ENCODE measurements at regions not wholly inside any gene's neighbourhood (a gene's known extent, or its start where the extent isn't known, plus 50 kb on each side); places are given as distances from the start of the nearest gene placed in this dataset.

DNA sequence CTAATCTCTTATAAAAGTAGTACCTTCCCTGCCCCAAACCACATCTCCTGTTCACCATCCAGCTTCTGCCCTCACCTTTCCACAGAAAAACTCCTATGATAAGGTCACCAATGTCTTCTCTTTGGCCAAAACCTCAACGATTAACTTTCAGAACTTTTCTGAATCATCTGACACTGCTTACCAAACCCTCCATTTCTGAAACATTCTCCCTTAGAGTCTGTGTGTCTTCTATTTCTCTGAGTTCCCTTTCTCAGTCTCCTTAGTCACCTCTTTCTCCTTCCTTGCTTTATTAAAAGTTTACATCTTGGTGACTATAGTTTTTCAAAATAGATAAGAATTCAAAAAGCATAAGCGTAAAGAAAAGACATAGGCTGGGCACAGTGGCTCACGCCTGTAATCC is 51.3 kb upstream of the SP3 start:
- TF ChIP-seq, protein P1, sequence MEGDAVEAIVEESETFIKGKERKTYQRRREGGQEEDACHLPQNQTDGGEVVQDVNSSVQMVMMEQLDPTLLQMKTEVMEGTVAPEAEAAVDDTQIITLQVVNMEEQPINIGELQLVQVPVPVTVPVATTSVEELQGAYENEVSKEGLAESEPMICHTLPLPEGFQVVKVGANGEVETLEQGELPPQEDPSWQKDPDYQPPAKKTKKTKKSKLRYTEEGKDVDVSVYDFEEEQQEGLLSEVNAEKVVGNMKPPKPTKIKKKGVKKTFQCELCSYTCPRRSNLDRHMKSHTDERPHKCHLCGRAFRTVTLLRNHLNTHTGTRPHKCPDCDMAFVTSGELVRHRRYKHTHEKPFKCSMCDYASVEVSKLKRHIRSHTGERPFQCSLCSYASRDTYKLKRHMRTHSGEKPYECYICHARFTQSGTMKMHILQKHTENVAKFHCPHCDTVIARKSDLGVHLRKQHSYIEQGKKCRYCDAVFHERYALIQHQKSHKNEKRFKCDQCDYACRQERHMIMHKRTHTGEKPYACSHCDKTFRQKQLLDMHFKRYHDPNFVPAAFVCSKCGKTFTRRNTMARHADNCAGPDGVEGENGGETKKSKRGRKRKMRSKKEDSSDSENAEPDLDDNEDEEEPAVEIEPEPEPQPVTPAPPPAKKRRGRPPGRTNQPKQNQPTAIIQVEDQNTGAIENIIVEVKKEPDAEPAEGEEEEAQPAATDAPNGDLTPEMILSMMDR (IDR thresholded peaks at IDR 0.05; ENCODE audit: low read depth, low read length) = no peak
- no peak for TF ChIP-seq EZH2phosphoT487 (IDR thresholded peaks at IDR 0.05; ENCODE audit: low read depth)
